H1 (cell line): ENCODE measurements at regions not wholly inside any gene's neighbourhood (a gene's known extent, or its start where the extent isn't known, plus 50 kb on each side); places are given as distances from the start of the nearest gene placed in this dataset.

ENCODE experiments used
- CTCF ChIA-PET: fragments of 300-600 bp; sonication (Branson Sonifier 250); formaldehyde crosslinking; loops from one replicate; lab custom pipeline; 2021; ENCODE audit not compliant: partially characterized antibody; lab: Charles Lee
- POLR2A ChIA-PET: fragments of 300-600 bp; sonication (Branson Sonifier 250); formaldehyde crosslinking; loops from one replicate; lab custom pipeline; 2021; ENCODE audit warnings: inconsistent platforms; ENCODE audit not compliant: partially characterized antibody; lab: Charles Lee
- DNase-seq, 2 experiments: peaks; one replicate each; pipeline versions ENCODE4 v3.0.0 to v3.0.0-alpha.2; 2010 to 2022; ENCODE audit warnings: low spot score in 2 of 2, low read depth in 1 of 2, mixed read lengths in 1 of 2
- FAIRE-seq: peaks from 2 replicates; lab custom pipeline; 2011; peaks lifted over from hg19 to GRCh38; lab: Jason Lieb, UNC
- H2AFZ ChIP-seq: 2 replicates; pipeline ENCODE4 v1.8.1; 2012; ENCODE audit warnings: low read length, inconsistent platforms
- H2AK5ac ChIP-seq: 2 replicates; pipeline ENCODE4 v1.6.1; 2013; ENCODE audit warnings: low read depth, low read length
- H2BK120ac ChIP-seq: replicated peaks from 2 replicates; pipeline ENCODE3; 2013; ENCODE audit warnings: low read depth, low read length, inconsistent platforms
- H2BK12ac ChIP-seq: 2 replicates; pipeline ENCODE4 v1.6.1; 2013; ENCODE audit warnings: low read depth, low read length
- H2BK15ac ChIP-seq: 2 replicates; pipeline ENCODE4 v1.6.1; 2013; ENCODE audit warnings: low read length
- H2BK20ac ChIP-seq: 2 replicates; pipeline ENCODE4 v1.6.1; 2013; ENCODE audit warnings: low read length
- H2BK5ac ChIP-seq: 2 replicates; pipeline ENCODE4 v1.6.1; 2013; ENCODE audit warnings: low read depth, low read length
- H3K14ac ChIP-seq: 2 replicates; pipeline ENCODE4 v1.6.1; 2013; ENCODE audit warnings: inconsistent platforms; ENCODE audit not compliant: insufficient read length
- H3K18ac ChIP-seq: 2 replicates; pipeline ENCODE4 v1.6.1; 2013; ENCODE audit warnings: low read length; ENCODE audit errors: extremely low read depth
- H3K23ac ChIP-seq: 2 replicates; pipeline ENCODE4 v1.6.1; 2013; ENCODE audit warnings: inconsistent platforms; ENCODE audit not compliant: insufficient read length
- H3K23me2 ChIP-seq: 2 replicates; pipeline ENCODE4 v1.6.1; 2013; ENCODE audit warnings: low read depth, low read length
- H3K27ac ChIP-seq: 2 replicates; pipeline ENCODE4 v1.6.1; 2011; ENCODE audit warnings: low read depth, low read length, inconsistent platforms
- H3K27me3 ChIP-seq, 4 experiments: replicated peaks in 1 of 4; 1 replicate in 1 of 4; 2 replicates in 3 of 4; pipeline versions ENCODE4 v1.6.1 to v1.8.1; 2011 to 2013; ENCODE audit warnings: low read length in 3 of 4, mild to moderate bottlenecking in 3 of 4, inconsistent platforms in 2 of 4, mixed read lengths in 2 of 4, moderate library complexity in 1 of 4; ENCODE audit not compliant: control insufficient read depth in 3 of 4, insufficient read depth in 3 of 4; ENCODE audit errors: extremely low read depth in 1 of 4
- H3K36me3 ChIP-seq, 4 experiments: 2 replicates each; pipeline versions ENCODE4 v1.6.1 to v1.8.1; 2011 to 2013; ENCODE audit warnings: mild to moderate bottlenecking in 4 of 4, low read length in 3 of 4, moderate library complexity in 2 of 4, control low read depth in 1 of 4, inconsistent platforms in 1 of 4; ENCODE audit not compliant: insufficient read depth in 4 of 4, control insufficient read depth in 2 of 4
- H3K4ac ChIP-seq: replicated peaks from 2 replicates; pipeline ENCODE3; 2013; ENCODE audit warnings: low read length, low read depth, mixed read lengths, inconsistent platforms; ENCODE audit not compliant: insufficient read length
- H3K4me1 ChIP-seq, 4 experiments: replicated peaks in 1 of 4; 1 replicate in 1 of 4; 2 replicates in 3 of 4; pipeline versions ENCODE4 v1.6.1 to v1.8.1; 2011 to 2013; ENCODE audit warnings: low read length in 3 of 4, inconsistent platforms in 2 of 4, mixed read lengths in 1 of 4; ENCODE audit not compliant: insufficient read depth in 4 of 4, control insufficient read depth in 3 of 4
- H3K4me2 ChIP-seq, 2 experiments: 2 replicates each; pipeline versions ENCODE4 v1.6.1 to v1.8.1; 2011 to 2013; ENCODE audit warnings: low read depth in 2 of 2, low read length in 2 of 2, control low read depth in 1 of 2, inconsistent platforms in 1 of 2, mild to moderate bottlenecking in 1 of 2; ENCODE audit not compliant: insufficient read depth in 1 of 2
- H3K4me3 ChIP-seq, 4 experiments: fragments of 200-600, 300-600 bp in 1 of 4; sonication (generic), shearing (Covaris generic), sonication (Bioruptor Twin) in 1 of 4; 2 replicates each; pipeline versions ENCODE4 v1.5.1 to v1.8.1; 2011 to 2016; ENCODE audit warnings: low read length in 4 of 4, low read depth in 3 of 4, control low read depth in 2 of 4, inconsistent platforms in 2 of 4, mild to moderate bottlenecking in 2 of 4, mixed read lengths in 1 of 4, moderate library complexity in 1 of 4; ENCODE audit not compliant: insufficient read depth in 2 of 4; ENCODE audit errors: extremely low read depth in 1 of 4
- H3K56ac ChIP-seq: replicated peaks from 2 replicates; pipeline ENCODE3; 2013; ENCODE audit warnings: low read depth, mild to moderate bottlenecking, mixed read lengths, low read length, inconsistent platforms; ENCODE audit not compliant: insufficient read length
- H3K79me1 ChIP-seq: 2 replicates; pipeline ENCODE4 v1.6.1; 2013; ENCODE audit warnings: low read depth, low read length, control low read depth
- H3K79me2 ChIP-seq, 2 experiments: 2 replicates each; pipeline versions ENCODE4 v1.6.1 to v1.8.1; 2012 to 2013; ENCODE audit warnings: low read length in 2 of 2, mild to moderate bottlenecking in 2 of 2, inconsistent platforms in 1 of 2; ENCODE audit not compliant: insufficient read depth in 2 of 2, control insufficient read depth in 1 of 2
- H3K9ac ChIP-seq, 4 experiments: replicated peaks in 1 of 4; 1 replicate in 1 of 4; 2 replicates in 3 of 4; pipeline versions ENCODE4 v1.6.1 to v1.8.1; 2011 to 2013; ENCODE audit warnings: low read depth in 3 of 4, low read length in 3 of 4, control low read depth in 2 of 4, mild to moderate bottlenecking in 2 of 4, moderate library complexity in 2 of 4, inconsistent platforms in 1 of 4; ENCODE audit errors: extremely low read depth in 1 of 4
- H3K9me3 ChIP-seq, 2 experiments: 2 replicates each; pipeline versions ENCODE4 v1.6.1 to v1.8.1; 2012 to 2013; ENCODE audit warnings: mild to moderate bottlenecking in 2 of 2, moderate library complexity in 2 of 2, control low read depth in 1 of 2, inconsistent platforms in 1 of 2, low read depth in 1 of 2, low read length in 1 of 2, mixed read lengths in 1 of 2; ENCODE audit not compliant: insufficient read depth in 2 of 2
- H4K20me1 ChIP-seq, 2 experiments: replicated peaks in 1 of 2; 2 replicates each; pipeline versions ENCODE3 to v1.8.1; 2011 to 2013; ENCODE audit warnings: inconsistent platforms in 2 of 2, low read length in 2 of 2, mild to moderate bottlenecking in 1 of 2; ENCODE audit not compliant: insufficient read depth in 2 of 2, control insufficient read depth in 1 of 2
- H4K5ac ChIP-seq: 2 replicates; pipeline ENCODE4 v1.6.1; 2013; ENCODE audit warnings: low read length, low read depth, mixed read lengths, inconsistent platforms; ENCODE audit not compliant: insufficient read length
- H4K8ac ChIP-seq: 2 replicates; pipeline ENCODE4 v1.8.0; 2013; ENCODE audit warnings: mild to moderate bottlenecking, moderate library complexity, low read length, inconsistent platforms; ENCODE audit not compliant: insufficient read depth; ENCODE audit errors: extremely low read depth
- H4K91ac ChIP-seq: replicated peaks from 2 replicates; pipeline ENCODE3; 2013; ENCODE audit warnings: low read length, mixed read lengths, inconsistent platforms; ENCODE audit not compliant: insufficient read length
- ASH2L ChIP-seq: fragments of 200-600, 300-600 bp; sonication (generic); IDR thresholded peaks from one replicate; pipeline ENCODE4 v1.7.1; 2017; ENCODE audit warnings: low read length
- HDAC6 ChIP-seq: IDR thresholded peaks from one replicate; pipeline ENCODE4 v1.7.1; 2012; ENCODE audit warnings: low read depth, mild to moderate bottlenecking, inconsistent platforms, low read length, moderate library complexity
- NANOG ChIP-seq: IDR thresholded peaks from 2 replicates; pipeline ENCODE4 v1.6.1; 2011; ENCODE audit warnings: low read length, low read depth, mild to moderate bottlenecking, inconsistent platforms; ENCODE audit not compliant: insufficient read depth, poor library complexity, severe bottlenecking
- POU5F1 ChIP-seq: IDR thresholded peaks from 2 replicates; pipeline ENCODE4 v1.6.1; 2011; ENCODE audit warnings: low read depth, mild to moderate bottlenecking, low read length, moderate library complexity
- whole genome bisulfite sequencing, 2 experiments: shearing (Covaris generic) in 1 of 2; methylation state at CpG; one replicate each; pipeline versions ENCODE4 v1.1.6 to v1.1.7; 2013 to 2015; ENCODE audit warnings: low lambda C conversion rate in 2 of 2, mixed read lengths in 2 of 2, inconsistent platforms in 1 of 2, low coverage in 1 of 2, missing lambda C conversion rate in 1 of 2; ENCODE audit not compliant: insufficient replicate concordance in 2 of 2, insufficient coverage in 1 of 2, insufficient read length in 1 of 2; ENCODE audit errors: extremely low coverage in 1 of 2, missing lambda C conversion rate in 1 of 2; 5-methylcytosine and 5-hydroxymethylcytosine counted together
- TF ChIP-seq, protein P1 (sequence below): IDR thresholded peaks from 2 replicates; pipeline ENCODE4 v1.6.1; 2012; ENCODE audit warnings: inconsistent platforms

DNA sequence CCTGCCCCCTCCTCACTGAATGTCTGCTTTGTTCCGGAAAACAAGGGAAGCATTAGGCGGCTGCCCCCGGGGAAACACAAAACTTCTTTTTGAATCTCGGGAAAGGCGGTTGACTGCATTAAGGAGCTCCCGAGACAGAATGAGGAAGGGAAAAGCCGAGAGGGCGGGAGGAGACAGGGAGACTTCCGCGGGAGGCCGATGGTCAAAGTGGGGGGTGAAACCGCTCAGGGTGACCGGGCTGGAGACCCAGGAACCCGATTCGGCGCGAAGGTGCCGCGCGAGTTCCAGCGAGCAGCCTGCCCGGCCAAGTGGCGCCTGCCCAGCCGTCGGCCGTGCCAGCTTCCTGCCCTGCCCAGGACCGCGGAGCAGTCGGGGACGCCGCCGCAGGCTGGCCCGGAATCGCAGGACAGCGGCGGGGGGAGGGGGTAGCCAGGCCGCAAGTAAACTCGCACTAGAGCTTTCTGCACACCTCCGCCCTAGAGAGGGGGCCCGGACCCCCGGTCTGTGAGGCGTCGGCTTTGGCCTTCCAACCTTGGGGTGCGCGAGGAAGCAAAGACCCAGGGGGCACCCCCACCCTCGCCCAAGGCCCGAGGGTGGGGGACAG is 55.1 kb upstream of the BCOR start:
- ChIA-PET POLR2A (interaction anchor here (0.8 to 20.0 kb wide), 9 partner anchors 7 to 76 kb away, joined by 3 to 509 read pairs (median 5); partner anchors contain the start of gene BCOR), CTCF (interaction anchor here (1.4 kb wide), 2 partner anchors 13 to 15 kb away, joined by 3 read pairs; no protein-coding TSS in a partner anchor)
- 4% methylated on average over 22 of the region's 47 CpGs; no CpG with 5 or more reads in 1 of the 2 experiments for WGBS, 2 experiments
- Histone ChIP-seq H4K5ac (no peak overlapping the region), H3K23ac (no peak overlapping the region), H3K4ac (peak overlapping the region; percentile 38), H2BK120ac (no peak overlapping the region), H3K56ac (no peak overlapping the region), H3K14ac (no peak overlapping the region), H2AFZ (no peak overlapping the region), H3K79me1 (no peaks in the 10 kb centered on the region), H3K23me2 (peaks cover 29% of the 10 kb centered on the region; the same call in 1 of the 2 replicates), H3K36me3 (no peaks in the 10 kb centered on the region), H3K18ac (peak overlapping the region; percentile 48), H3K4me3 (peak overlapping the region; percentile 36 to 86 (median 37)), H3K4me1 (peaks cover 8 to 28% (median 18%) of the 10 kb centered on the region in 4 experiments), H4K20me1 (peaks cover 0 to 5% of the 10 kb centered on the region in 2 experiments), H3K27me3 (peaks cover 8 to 44% (median 35%) of the 10 kb centered on the region in 4 experiments), H4K91ac (peak overlapping the region; percentile 85), H3K79me2 (no peaks in the 10 kb centered on the region; a peak in 1 of 4 replicates), H3K9me3 (no peaks in the 10 kb centered on the region), H2BK5ac (no peak overlapping the region; the same call in 1 of the 2 replicates), H3K27ac (no peak overlapping the region), H2AK5ac (no peak overlapping the region), H2BK15ac (no peak overlapping the region), H2BK12ac (peak overlapping the region; percentile 50; the same call in 1 of the 2 replicates), H3K9ac (peak overlapping the region in 1 of 4 experiments; percentile 39; a peak in 1 of 7 replicates), H4K8ac (peak overlapping the region; percentile 71; the same call in 1 of the 2 replicates), H2BK20ac (no peak overlapping the region), H3K4me2 (peak overlapping the region; percentile 71 to 92)
- TF ChIP-seq, protein P1, sequence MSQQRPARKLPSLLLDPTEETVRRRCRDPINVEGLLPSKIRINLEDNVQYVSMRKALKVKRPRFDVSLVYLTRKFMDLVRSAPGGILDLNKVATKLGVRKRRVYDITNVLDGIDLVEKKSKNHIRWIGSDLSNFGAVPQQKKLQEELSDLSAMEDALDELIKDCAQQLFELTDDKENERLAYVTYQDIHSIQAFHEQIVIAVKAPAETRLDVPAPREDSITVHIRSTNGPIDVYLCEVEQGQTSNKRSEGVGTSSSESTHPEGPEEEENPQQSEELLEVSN, result 0 out of 2 replicates have a peak, but pooled peaks have one; percentile 2
- TF ChIP-seq ASH2L (no peak), NANOG (no peak), POU5F1 (no peak), HDAC6 (no peak)
- DNase-seq (no peak), FAIRE-seq (no peak)
